ENCODE measurements at regions not wholly inside any gene's neighbourhood (a gene's known extent, or its start where the extent isn't known, plus 50 kb on each side); places are given as distances from the start of the nearest gene placed in this dataset.

DNA sequence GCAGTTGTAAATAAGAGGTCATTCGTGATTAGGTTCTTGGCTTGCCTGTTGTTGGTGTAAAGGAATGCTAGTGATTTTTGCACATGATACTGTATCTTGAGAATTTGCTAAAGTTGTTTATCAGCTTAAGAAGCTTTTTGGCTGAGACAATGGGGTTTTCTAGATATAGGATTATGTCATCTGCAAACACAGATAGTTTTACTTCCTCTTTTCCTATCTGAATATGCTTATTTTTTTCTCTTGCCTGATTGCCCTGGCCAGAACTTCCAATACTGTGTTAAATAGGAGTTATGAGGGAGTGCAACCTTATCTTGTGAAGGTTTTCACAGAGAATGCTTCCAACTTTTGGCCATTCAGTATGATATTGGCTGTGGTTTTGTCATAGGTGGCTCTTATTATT lies 576.1 kb upstream of the RGS18 start:
- no peak for ATAC-seq (ENCODE audit: low FRiP score in 2 of 2)
- no peak for DNase-seq
- Histone ChIP-seq H3K27ac (no peak overlapping the region), H3K4me1 (no peaks in the 10 kb centered on the region), H3K4me3 (no peak overlapping the region), H3K36me3 (no peaks in the 10 kb centered on the region), H3K27me3 (no peaks in the 10 kb centered on the region), H3K9me3 (no peaks in the 10 kb centered on the region)
- WGBS, 2 donors = 45 to 47% methylated on average over 1 of the region's 1 CpG
- no peak for TF ChIP-seq POLR2A (IDR thresholded peaks at IDR 0.05)
- TF ChIP-seq EP300 (IDR thresholded peaks at IDR 0.05) = no peak
- no peak for TF ChIP-seq POLR2AphosphoS5 (IDR thresholded peaks at IDR 0.05)
- TF ChIP-seq, protein P1, sequence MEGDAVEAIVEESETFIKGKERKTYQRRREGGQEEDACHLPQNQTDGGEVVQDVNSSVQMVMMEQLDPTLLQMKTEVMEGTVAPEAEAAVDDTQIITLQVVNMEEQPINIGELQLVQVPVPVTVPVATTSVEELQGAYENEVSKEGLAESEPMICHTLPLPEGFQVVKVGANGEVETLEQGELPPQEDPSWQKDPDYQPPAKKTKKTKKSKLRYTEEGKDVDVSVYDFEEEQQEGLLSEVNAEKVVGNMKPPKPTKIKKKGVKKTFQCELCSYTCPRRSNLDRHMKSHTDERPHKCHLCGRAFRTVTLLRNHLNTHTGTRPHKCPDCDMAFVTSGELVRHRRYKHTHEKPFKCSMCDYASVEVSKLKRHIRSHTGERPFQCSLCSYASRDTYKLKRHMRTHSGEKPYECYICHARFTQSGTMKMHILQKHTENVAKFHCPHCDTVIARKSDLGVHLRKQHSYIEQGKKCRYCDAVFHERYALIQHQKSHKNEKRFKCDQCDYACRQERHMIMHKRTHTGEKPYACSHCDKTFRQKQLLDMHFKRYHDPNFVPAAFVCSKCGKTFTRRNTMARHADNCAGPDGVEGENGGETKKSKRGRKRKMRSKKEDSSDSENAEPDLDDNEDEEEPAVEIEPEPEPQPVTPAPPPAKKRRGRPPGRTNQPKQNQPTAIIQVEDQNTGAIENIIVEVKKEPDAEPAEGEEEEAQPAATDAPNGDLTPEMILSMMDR (IDR thresholded peaks at IDR 0.05) = no peak

DNA sequence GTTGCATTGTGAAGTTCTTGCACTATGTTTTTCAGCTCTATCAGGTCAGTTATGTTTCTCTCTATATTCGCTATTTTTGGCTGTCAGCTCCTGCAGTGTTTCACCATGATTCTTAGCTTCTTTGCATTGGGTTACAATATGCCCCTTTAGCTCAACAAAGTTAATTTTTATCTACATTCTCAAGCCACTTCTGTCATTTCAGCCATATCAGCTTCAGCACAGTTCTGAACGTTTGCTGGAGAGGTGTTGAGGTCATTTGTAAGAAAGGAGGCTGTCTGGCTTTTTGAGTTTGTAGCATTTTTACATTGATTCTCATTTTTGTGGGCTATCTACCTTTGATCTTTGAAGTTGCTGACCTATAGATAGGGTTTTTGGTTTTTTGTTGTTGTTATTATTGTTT lies 573.2 kb upstream of the RGS18 start:
- Histone ChIP-seq H3K36me3 (no peaks in the 10 kb centered on the region), H3K27me3 (no peaks in the 10 kb centered on the region), H3K4me3 (no peak overlapping the region), H3K9me3 (no peaks in the 10 kb centered on the region), H3K4me1 (no peaks in the 10 kb centered on the region), H3K27ac (no peak overlapping the region)
- ATAC-seq (ENCODE audit: low FRiP score in 2 of 2) (no peak), DNase-seq (no peak)
- WGBS, 2 donors = 33 to 38% methylated on average over 2 of the region's 2 CpGs
- TF ChIP-seq POLR2A (IDR thresholded peaks at IDR 0.05) = no peak
- no peak for TF ChIP-seq POLR2AphosphoS5 (IDR thresholded peaks at IDR 0.05)
- TF ChIP-seq, protein P1 (IDR thresholded peaks at IDR 0.05) = no peak
- TF ChIP-seq EP300 (IDR thresholded peaks at IDR 0.05) = no peak

DNA sequence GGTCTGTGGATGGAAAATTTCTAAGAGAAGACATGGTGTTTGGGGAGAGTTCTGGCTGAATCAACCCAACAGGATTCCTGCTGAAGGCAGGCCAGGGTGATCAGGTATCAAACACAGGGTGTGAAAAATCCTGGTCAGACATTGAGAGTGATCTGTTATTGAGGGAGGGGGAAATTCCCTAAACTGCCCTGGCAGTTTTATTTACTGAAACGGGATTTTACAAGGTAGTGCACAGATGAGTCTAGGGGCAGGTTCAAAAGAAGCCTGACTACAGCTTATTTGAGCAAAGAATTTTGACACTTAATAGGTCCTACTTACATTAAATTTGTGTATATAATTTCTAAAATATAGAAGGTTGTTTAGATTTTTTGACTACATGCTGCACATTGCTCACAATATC lies 569.4 kb upstream of the RGS18 start:
- H3K27me3 ChIP-seq = no peaks in the 10 kb centered on the region
- H3K4me3 ChIP-seq = no peak overlapping the region
- H3K9me3 ChIP-seq = no peaks in the 10 kb centered on the region
- H3K4me1 ChIP-seq = no peaks in the 10 kb centered on the region
- TF ChIP-seq POLR2A (IDR thresholded peaks at IDR 0.05) = no peak
- TF ChIP-seq EP300 (IDR thresholded peaks at IDR 0.05) = no peak
- TF ChIP-seq, protein P1 (IDR thresholded peaks at IDR 0.05) = no peak
- no peak for TF ChIP-seq POLR2AphosphoS5 (IDR thresholded peaks at IDR 0.05)
- DNase-seq = no peak
- H3K27ac ChIP-seq = no peak overlapping the region
- H3K36me3 ChIP-seq = no peaks in the 10 kb centered on the region
- 63 to 75% methylated on average over 1 of the region's 1 CpG for WGBS, 2 donors
- no peak for ATAC-seq (ENCODE audit: low FRiP score in 2 of 2)

DNA sequence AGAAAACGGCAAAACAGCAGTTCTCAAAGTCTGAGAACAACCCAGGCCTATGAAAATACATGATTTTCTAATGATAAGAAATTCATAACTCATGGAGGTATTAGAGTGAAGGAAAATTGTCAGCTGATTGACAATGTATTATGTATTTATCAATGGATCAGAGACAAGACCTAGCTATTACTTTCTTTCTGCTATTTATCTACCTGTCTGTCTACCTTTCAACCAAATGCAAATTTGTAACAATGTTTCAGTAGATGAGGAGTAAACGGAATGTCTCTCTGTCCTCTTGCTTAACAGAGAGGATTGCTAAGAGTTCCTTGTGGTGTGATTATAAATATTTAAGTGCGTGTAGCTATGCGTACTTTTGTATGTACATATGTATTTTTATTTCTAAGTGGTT lies 568.7 kb upstream of the RGS18 start:
- DNase-seq = no peak
- Histone ChIP-seq H3K4me3 (no peak overlapping the region), H3K4me1 (no peaks in the 10 kb centered on the region), H3K36me3 (no peaks in the 10 kb centered on the region), H3K27me3 (no peaks in the 10 kb centered on the region), H3K27ac (no peak overlapping the region), H3K9me3 (no peaks in the 10 kb centered on the region)
- WGBS, 2 donors = 73 to 80% methylated on average over 4 of the region's 4 CpGs
- ATAC-seq (ENCODE audit: low FRiP score in 2 of 2) = no peak
- TF ChIP-seq POLR2AphosphoS5 (IDR thresholded peaks at IDR 0.05) (no peak), EP300 (IDR thresholded peaks at IDR 0.05) (no peak), POLR2A (IDR thresholded peaks at IDR 0.05) (no peak)
- TF ChIP-seq, protein P1 (IDR thresholded peaks at IDR 0.05) = no peak

DNA sequence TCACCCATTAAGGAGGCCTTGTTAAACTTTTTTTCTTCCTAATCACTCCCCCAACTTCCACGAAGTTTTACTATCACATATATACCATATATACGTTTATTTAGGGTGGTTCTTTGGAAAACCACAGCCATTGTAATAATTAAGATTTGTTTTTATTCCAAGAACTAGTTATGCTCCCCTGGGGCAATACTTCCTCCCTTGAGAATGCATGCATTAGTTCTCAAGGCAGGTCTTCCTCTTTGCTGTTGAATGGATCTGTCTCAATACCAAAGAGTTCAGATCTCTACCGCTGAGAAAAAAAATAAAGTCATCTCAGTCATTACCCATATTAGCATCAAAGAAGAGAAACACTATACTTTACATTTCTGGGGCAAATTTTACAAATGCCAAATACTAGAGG lies 567.7 kb upstream of the RGS18 start:
- DNase-seq (no peak), ATAC-seq (ENCODE audit: low FRiP score in 2 of 2) (no peak)
- Histone ChIP-seq H3K27ac (no peak overlapping the region), H3K9me3 (no peaks in the 10 kb centered on the region), H3K27me3 (no peaks in the 10 kb centered on the region), H3K4me3 (no peak overlapping the region), H3K4me1 (no peaks in the 10 kb centered on the region), H3K36me3 (no peaks in the 10 kb centered on the region)
- TF ChIP-seq, protein P1 (IDR thresholded peaks at IDR 0.05) = no peak
- TF ChIP-seq POLR2AphosphoS5 (IDR thresholded peaks at IDR 0.05) (no peak), EP300 (IDR thresholded peaks at IDR 0.05) (no peak), POLR2A (IDR thresholded peaks at IDR 0.05) (no peak)
- WGBS, 2 donors = 68 to 72% methylated on average over 3 of the region's 3 CpGs

Data from upper lobe of left lung (tissue), 6 donors.